H1 (cell line): ENCODE measurements at regions not wholly inside any gene's neighbourhood (a gene's known extent, or its start where the extent isn't known, plus 50 kb on each side); places are given as distances from the start of the nearest gene placed in this dataset.

ENCODE experiments used
- CTCF ChIA-PET: fragments of 300-600 bp; sonication (Branson Sonifier 250); formaldehyde crosslinking; loops from one replicate; lab custom pipeline; 2021; ENCODE audit not compliant: partially characterized antibody; lab: Charles Lee
- POLR2A ChIA-PET: fragments of 300-600 bp; sonication (Branson Sonifier 250); formaldehyde crosslinking; loops from one replicate; lab custom pipeline; 2021; ENCODE audit warnings: inconsistent platforms; ENCODE audit not compliant: partially characterized antibody; lab: Charles Lee
- DNase-seq, 2 experiments: peaks; one replicate each; pipeline versions ENCODE4 v3.0.0 to v3.0.0-alpha.2; 2010 to 2022; ENCODE audit warnings: low spot score in 2 of 2, low read depth in 1 of 2, mixed read lengths in 1 of 2
- FAIRE-seq: peaks from 2 replicates; lab custom pipeline; 2011; peaks lifted over from hg19 to GRCh38; lab: Jason Lieb, UNC
- H2AFZ ChIP-seq: 2 replicates; pipeline ENCODE4 v1.8.1; 2012; ENCODE audit warnings: low read length, inconsistent platforms
- H2AK5ac ChIP-seq: 2 replicates; pipeline ENCODE4 v1.6.1; 2013; ENCODE audit warnings: low read depth, low read length
- H2BK120ac ChIP-seq: replicated peaks from 2 replicates; pipeline ENCODE3; 2013; ENCODE audit warnings: low read depth, low read length, inconsistent platforms
- H2BK12ac ChIP-seq: 2 replicates; pipeline ENCODE4 v1.6.1; 2013; ENCODE audit warnings: low read depth, low read length
- H2BK15ac ChIP-seq: 2 replicates; pipeline ENCODE4 v1.6.1; 2013; ENCODE audit warnings: low read length
- H2BK20ac ChIP-seq: 2 replicates; pipeline ENCODE4 v1.6.1; 2013; ENCODE audit warnings: low read length
- H2BK5ac ChIP-seq: 2 replicates; pipeline ENCODE4 v1.6.1; 2013; ENCODE audit warnings: low read depth, low read length
- H3K14ac ChIP-seq: 2 replicates; pipeline ENCODE4 v1.6.1; 2013; ENCODE audit warnings: inconsistent platforms; ENCODE audit not compliant: insufficient read length
- H3K18ac ChIP-seq: 2 replicates; pipeline ENCODE4 v1.6.1; 2013; ENCODE audit warnings: low read length; ENCODE audit errors: extremely low read depth
- H3K23ac ChIP-seq: 2 replicates; pipeline ENCODE4 v1.6.1; 2013; ENCODE audit warnings: inconsistent platforms; ENCODE audit not compliant: insufficient read length
- H3K23me2 ChIP-seq: 2 replicates; pipeline ENCODE4 v1.6.1; 2013; ENCODE audit warnings: low read depth, low read length
- H3K27ac ChIP-seq: 2 replicates; pipeline ENCODE4 v1.6.1; 2011; ENCODE audit warnings: low read depth, low read length, inconsistent platforms
- H3K27me3 ChIP-seq, 4 experiments: replicated peaks in 1 of 4; 1 replicate in 1 of 4; 2 replicates in 3 of 4; pipeline versions ENCODE4 v1.6.1 to v1.8.1; 2011 to 2013; ENCODE audit warnings: low read length in 3 of 4, mild to moderate bottlenecking in 3 of 4, inconsistent platforms in 2 of 4, mixed read lengths in 2 of 4, moderate library complexity in 1 of 4; ENCODE audit not compliant: control insufficient read depth in 3 of 4, insufficient read depth in 3 of 4; ENCODE audit errors: extremely low read depth in 1 of 4
- H3K36me3 ChIP-seq, 4 experiments: 2 replicates each; pipeline versions ENCODE4 v1.6.1 to v1.8.1; 2011 to 2013; ENCODE audit warnings: mild to moderate bottlenecking in 4 of 4, low read length in 3 of 4, moderate library complexity in 2 of 4, control low read depth in 1 of 4, inconsistent platforms in 1 of 4; ENCODE audit not compliant: insufficient read depth in 4 of 4, control insufficient read depth in 2 of 4
- H3K4ac ChIP-seq: replicated peaks from 2 replicates; pipeline ENCODE3; 2013; ENCODE audit warnings: low read length, low read depth, mixed read lengths, inconsistent platforms; ENCODE audit not compliant: insufficient read length
- H3K4me1 ChIP-seq, 4 experiments: replicated peaks in 1 of 4; 1 replicate in 1 of 4; 2 replicates in 3 of 4; pipeline versions ENCODE4 v1.6.1 to v1.8.1; 2011 to 2013; ENCODE audit warnings: low read length in 3 of 4, inconsistent platforms in 2 of 4, mixed read lengths in 1 of 4; ENCODE audit not compliant: insufficient read depth in 4 of 4, control insufficient read depth in 3 of 4
- H3K4me2 ChIP-seq, 2 experiments: 2 replicates each; pipeline versions ENCODE4 v1.6.1 to v1.8.1; 2011 to 2013; ENCODE audit warnings: low read depth in 2 of 2, low read length in 2 of 2, control low read depth in 1 of 2, inconsistent platforms in 1 of 2, mild to moderate bottlenecking in 1 of 2; ENCODE audit not compliant: insufficient read depth in 1 of 2
- H3K4me3 ChIP-seq, 4 experiments: fragments of 200-600, 300-600 bp in 1 of 4; sonication (generic), shearing (Covaris generic), sonication (Bioruptor Twin) in 1 of 4; 2 replicates each; pipeline versions ENCODE4 v1.5.1 to v1.8.1; 2011 to 2016; ENCODE audit warnings: low read length in 4 of 4, low read depth in 3 of 4, control low read depth in 2 of 4, inconsistent platforms in 2 of 4, mild to moderate bottlenecking in 2 of 4, mixed read lengths in 1 of 4, moderate library complexity in 1 of 4; ENCODE audit not compliant: insufficient read depth in 2 of 4; ENCODE audit errors: extremely low read depth in 1 of 4
- H3K56ac ChIP-seq: replicated peaks from 2 replicates; pipeline ENCODE3; 2013; ENCODE audit warnings: low read depth, mild to moderate bottlenecking, mixed read lengths, low read length, inconsistent platforms; ENCODE audit not compliant: insufficient read length
- H3K79me1 ChIP-seq: 2 replicates; pipeline ENCODE4 v1.6.1; 2013; ENCODE audit warnings: low read depth, low read length, control low read depth
- H3K79me2 ChIP-seq, 2 experiments: 2 replicates each; pipeline versions ENCODE4 v1.6.1 to v1.8.1; 2012 to 2013; ENCODE audit warnings: low read length in 2 of 2, mild to moderate bottlenecking in 2 of 2, inconsistent platforms in 1 of 2; ENCODE audit not compliant: insufficient read depth in 2 of 2, control insufficient read depth in 1 of 2
- H3K9ac ChIP-seq, 4 experiments: replicated peaks in 1 of 4; 1 replicate in 1 of 4; 2 replicates in 3 of 4; pipeline versions ENCODE4 v1.6.1 to v1.8.1; 2011 to 2013; ENCODE audit warnings: low read depth in 3 of 4, low read length in 3 of 4, control low read depth in 2 of 4, mild to moderate bottlenecking in 2 of 4, moderate library complexity in 2 of 4, inconsistent platforms in 1 of 4; ENCODE audit errors: extremely low read depth in 1 of 4
- H3K9me3 ChIP-seq, 2 experiments: 2 replicates each; pipeline versions ENCODE4 v1.6.1 to v1.8.1; 2012 to 2013; ENCODE audit warnings: mild to moderate bottlenecking in 2 of 2, moderate library complexity in 2 of 2, control low read depth in 1 of 2, inconsistent platforms in 1 of 2, low read depth in 1 of 2, low read length in 1 of 2, mixed read lengths in 1 of 2; ENCODE audit not compliant: insufficient read depth in 2 of 2
- H4K20me1 ChIP-seq, 2 experiments: replicated peaks in 1 of 2; 2 replicates each; pipeline versions ENCODE3 to v1.8.1; 2011 to 2013; ENCODE audit warnings: inconsistent platforms in 2 of 2, low read length in 2 of 2, mild to moderate bottlenecking in 1 of 2; ENCODE audit not compliant: insufficient read depth in 2 of 2, control insufficient read depth in 1 of 2
- H4K5ac ChIP-seq: 2 replicates; pipeline ENCODE4 v1.6.1; 2013; ENCODE audit warnings: low read length, low read depth, mixed read lengths, inconsistent platforms; ENCODE audit not compliant: insufficient read length
- H4K8ac ChIP-seq: 2 replicates; pipeline ENCODE4 v1.8.0; 2013; ENCODE audit warnings: mild to moderate bottlenecking, moderate library complexity, low read length, inconsistent platforms; ENCODE audit not compliant: insufficient read depth; ENCODE audit errors: extremely low read depth
- H4K91ac ChIP-seq: replicated peaks from 2 replicates; pipeline ENCODE3; 2013; ENCODE audit warnings: low read length, mixed read lengths, inconsistent platforms; ENCODE audit not compliant: insufficient read length
- E2F6 ChIP-seq: IDR thresholded peaks from 2 replicates; pipeline ENCODE4 v1.6.1; 2012; ENCODE audit warnings: inconsistent platforms
- JUN ChIP-seq: IDR thresholded peaks from 2 replicates; pipeline ENCODE4 v1.6.1; 2011; ENCODE audit warnings: low read depth, mild to moderate bottlenecking, improper control_type of control experiment, low read length
- MAFK ChIP-seq: IDR thresholded peaks from 2 replicates; pipeline ENCODE4 v1.6.1; 2012; ENCODE audit warnings: low read depth, mild to moderate bottlenecking, improper control_type of control experiment, low read length
- RBBP5 ChIP-seq: IDR thresholded peaks from 2 replicates; pipeline ENCODE4 v1.7.1; 2012; ENCODE audit warnings: low read depth, mild to moderate bottlenecking, inconsistent platforms, low read length, moderate library complexity, borderline replicate concordance
- SIX5 ChIP-seq: IDR thresholded peaks from 2 replicates; pipeline ENCODE4 v1.6.1; 2011; ENCODE audit warnings: mild to moderate bottlenecking, low read depth, low read length
- SP1 ChIP-seq: IDR thresholded peaks from 2 replicates; pipeline ENCODE4 v1.6.1; 2011; ENCODE audit warnings: low read depth, low read length
- TEAD4 ChIP-seq: IDR thresholded peaks from 2 replicates; pipeline ENCODE4 v1.6.1; 2012; ENCODE audit warnings: low read depth, low read length, inconsistent platforms, mixed read lengths
- USF2 ChIP-seq: IDR thresholded peaks from 2 replicates; pipeline ENCODE4 v1.6.1; 2011; ENCODE audit warnings: low read length, improper control_type of control experiment
- YY1 ChIP-seq: IDR thresholded peaks from 2 replicates; pipeline ENCODE4 v1.6.1; 2011; ENCODE audit warnings: low read depth, mild to moderate bottlenecking, low read length
- WGBS, 2 experiments: shearing (Covaris generic) in 1 of 2; methylation state at CpG; one replicate each; pipeline versions ENCODE4 v1.1.6 to v1.1.7; 2013 to 2015; ENCODE audit warnings: low lambda C conversion rate in 2 of 2, mixed read lengths in 2 of 2, inconsistent platforms in 1 of 2, low coverage in 1 of 2, missing lambda C conversion rate in 1 of 2; ENCODE audit not compliant: insufficient replicate concordance in 2 of 2, insufficient coverage in 1 of 2, insufficient read length in 1 of 2; ENCODE audit errors: extremely low coverage in 1 of 2, missing lambda C conversion rate in 1 of 2; 5-methylcytosine and 5-hydroxymethylcytosine counted together
- TF ChIP-seq, protein P1 (sequence below): IDR thresholded peaks from 2 replicates; pipeline ENCODE4 v1.6.1; 2011; ENCODE audit warnings: low read depth, mild to moderate bottlenecking, low read length; ENCODE audit not compliant: insufficient read depth

DNA sequence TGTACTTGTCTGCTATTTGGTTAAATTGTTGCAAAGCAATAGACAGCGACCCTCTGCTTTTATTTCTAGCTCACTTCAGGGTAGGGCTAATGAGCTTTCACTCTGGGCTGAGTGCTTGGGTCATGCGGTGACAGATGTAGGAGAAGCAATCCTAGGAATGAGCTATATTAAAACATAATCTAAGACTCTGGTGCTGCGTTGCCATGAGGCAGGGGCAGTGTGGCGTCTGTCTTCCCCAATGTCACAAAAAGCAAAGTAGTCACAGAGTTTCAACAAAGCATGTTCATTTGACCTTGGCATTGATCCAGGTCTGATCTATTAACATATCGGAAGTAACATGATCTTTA lies 55.5 kb upstream of the GRAMD1B start:
- Histone ChIP-seq H3K9me3 (no peaks in the 10 kb centered on the region), H3K36me3 (no peaks in the 10 kb centered on the region), H3K4ac (no peak overlapping the region), H4K91ac (no peak overlapping the region), H3K4me2 (no peak overlapping the region), H3K4me3 (no peak overlapping the region), H4K5ac (no peak overlapping the region), H2BK20ac (no peak overlapping the region), H2BK5ac (no peak overlapping the region), H2AFZ (no peak overlapping the region), H3K14ac (no peak overlapping the region), H3K27me3 (peaks cover 0 to 3% (median 0%) of the 10 kb centered on the region in 4 experiments; a peak in 1 of 7 replicates), H2BK12ac (no peak overlapping the region), H3K18ac (no peak overlapping the region), H3K9ac (no peak overlapping the region), H2BK15ac (no peak overlapping the region), H2BK120ac (no peak overlapping the region), H3K23ac (no peak overlapping the region), H3K79me1 (no peaks in the 10 kb centered on the region), H3K27ac (no peak overlapping the region), H3K79me2 (no peaks in the 10 kb centered on the region), H3K56ac (no peak overlapping the region), H3K4me1 (peaks cover 2 to 14% (median 8%) of the 10 kb centered on the region in 4 experiments; a peak in 5 of 7 replicates), H3K23me2 (no peaks in the 10 kb centered on the region), H4K8ac (no peak overlapping the region), H2AK5ac (no peak overlapping the region), H4K20me1 (no peaks in the 10 kb centered on the region)
- FAIRE-seq (no peak), DNase-seq (no peak)
- no peak for TF ChIP-seq MAFK
- TF ChIP-seq USF2: no peak
- TF ChIP-seq SIX5: no peak
- no peak for TF ChIP-seq TEAD4
- no peak for TF ChIP-seq E2F6
- no peak for TF ChIP-seq JUN
- TF ChIP-seq, protein P1, sequence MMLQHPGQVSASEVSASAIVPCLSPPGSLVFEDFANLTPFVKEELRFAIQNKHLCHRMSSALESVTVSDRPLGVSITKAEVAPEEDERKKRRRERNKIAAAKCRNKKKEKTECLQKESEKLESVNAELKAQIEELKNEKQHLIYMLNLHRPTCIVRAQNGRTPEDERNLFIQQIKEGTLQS: no peak
- TF ChIP-seq YY1: no peak
- TF ChIP-seq SP1: no peak
- no peak for TF ChIP-seq RBBP5
- ChIA-PET CTCF (no interaction called here), POLR2A (interaction anchor here (1.3 kb wide), 1 partner anchor 14 kb away, joined by 4 read pairs; no protein-coding TSS in a partner anchor)
- 88% methylated on average over 5 of the region's 5 CpGs; no CpG with 5 or more reads in 1 of the 2 experiments for WGBS, 2 experiments
